ENCODE measurements at regions not wholly inside any gene's neighbourhood (a gene's known extent, or its start where the extent isn't known, plus 50 kb on each side); places are given as distances from the start of the nearest gene placed in this dataset.

GRCh38 chr6:91464718-91465117 is 877.8 kb upstream of the MAP3K7 start:
- no peak overlapping the region for H3K4me3 Mint-ChIP-seq
- no peak overlapping the region for H3K27ac Mint-ChIP-seq
- H3K27me3 Mint-ChIP-seq = no peaks in the 10 kb centered on the region
- no peaks in the 10 kb centered on the region for H3K9me3 Mint-ChIP-seq
- no peaks in the 10 kb centered on the region for H3K36me3 Mint-ChIP-seq
- no peak for ATAC-seq
- H3K4me1 Mint-ChIP-seq = no peaks in the 10 kb centered on the region

GRCh38 chr6:91464201-91464600 is 877.3 kb upstream of the MAP3K7 start:
- H3K4me3 Mint-ChIP-seq = no peak overlapping the region
- H3K27me3 Mint-ChIP-seq = no peaks in the 10 kb centered on the region
- ATAC-seq = no peak
- no peaks in the 10 kb centered on the region for H3K9me3 Mint-ChIP-seq
- H3K27ac Mint-ChIP-seq = no peak overlapping the region
- H3K36me3 Mint-ChIP-seq = no peaks in the 10 kb centered on the region
- H3K4me1 Mint-ChIP-seq = no peaks in the 10 kb centered on the region

GRCh38 chr6:91462241-91462640 is 875.4 kb upstream of the MAP3K7 start:
- no peak for ATAC-seq
- Mint-ChIP-seq H3K27me3 (no peaks in the 10 kb centered on the region), H3K27ac (no peak overlapping the region), H3K4me1 (no peaks in the 10 kb centered on the region), H3K36me3 (no peaks in the 10 kb centered on the region), H3K4me3 (no peak overlapping the region), H3K9me3 (no peaks in the 10 kb centered on the region)

GRCh38 chr6:91453224-91453878 is 866.5 kb upstream of the MAP3K7 start:
- H3K36me3 Mint-ChIP-seq = no peaks in the 10 kb centered on the region
- no peak for ATAC-seq
- H3K9me3 Mint-ChIP-seq = no peaks in the 10 kb centered on the region
- H3K27me3 Mint-ChIP-seq = no peaks in the 10 kb centered on the region
- H3K27ac Mint-ChIP-seq = no peak overlapping the region
- no peaks in the 10 kb centered on the region for H3K4me1 Mint-ChIP-seq
- no peak overlapping the region for H3K4me3 Mint-ChIP-seq

GRCh38 chr6:91449539-91449938 is 862.7 kb upstream of the MAP3K7 start:
- Mint-ChIP-seq H3K4me3 (no peak overlapping the region), H3K27me3 (no peaks in the 10 kb centered on the region), H3K4me1 (no peaks in the 10 kb centered on the region), H3K36me3 (no peaks in the 10 kb centered on the region), H3K9me3 (no peaks in the 10 kb centered on the region), H3K27ac (no peak overlapping the region)
- no peak for ATAC-seq

GRCh38 chr6:91447530-91448254 is 860.8 kb upstream of the MAP3K7 start:
- Mint-ChIP-seq H3K27me3 (no peaks in the 10 kb centered on the region), H3K4me1 (no peaks in the 10 kb centered on the region), H3K27ac (no peak overlapping the region), H3K9me3 (no peaks in the 10 kb centered on the region), H3K4me3 (no peak overlapping the region), H3K36me3 (no peaks in the 10 kb centered on the region)
- ATAC-seq = no peak

GRCh38 chr6:91447081-91447480 is 860.2 kb upstream of the MAP3K7 start:
- no peak overlapping the region for H3K4me3 Mint-ChIP-seq
- H3K27me3 Mint-ChIP-seq = no peaks in the 10 kb centered on the region
- no peaks in the 10 kb centered on the region for H3K9me3 Mint-ChIP-seq
- no peaks in the 10 kb centered on the region for H3K36me3 Mint-ChIP-seq
- H3K27ac Mint-ChIP-seq = no peak overlapping the region
- ATAC-seq = no peak
- no peaks in the 10 kb centered on the region for H3K4me1 Mint-ChIP-seq

GRCh38 chr6:91443405-91443804 is 856.5 kb upstream of the MAP3K7 start:
- no peak overlapping the region for H3K27ac Mint-ChIP-seq
- H3K27me3 Mint-ChIP-seq = no peaks in the 10 kb centered on the region
- no peak for ATAC-seq
- H3K9me3 Mint-ChIP-seq = no peaks in the 10 kb centered on the region
- no peak overlapping the region for H3K4me3 Mint-ChIP-seq
- no peaks in the 10 kb centered on the region for H3K4me1 Mint-ChIP-seq
- no peaks in the 10 kb centered on the region for H3K36me3 Mint-ChIP-seq

- H3K9me3 Mint-ChIP-seq = no peaks in the 10 kb centered on the region
- ATAC-seq = no peak
- no peaks in the 10 kb centered on the region for H3K36me3 Mint-ChIP-seq
- H3K27me3 Mint-ChIP-seq = no peaks in the 10 kb centered on the region
- no peaks in the 10 kb centered on the region for H3K4me1 Mint-ChIP-seq
- no peak overlapping the region for H3K27ac Mint-ChIP-seq
- H3K4me3 Mint-ChIP-seq = no peak overlapping the region
Measured at GRCh38 chr6:91442342-91442741, 855.5 kb upstream of the MAP3K7 start.

GRCh38 chr6:91438570-91438969 is 851.7 kb upstream of the MAP3K7 start:
- no peaks in the 10 kb centered on the region for H3K27me3 Mint-ChIP-seq
- no peaks in the 10 kb centered on the region for H3K36me3 Mint-ChIP-seq
- H3K4me1 Mint-ChIP-seq = no peaks in the 10 kb centered on the region
- H3K4me3 Mint-ChIP-seq = no peak overlapping the region
- no peaks in the 10 kb centered on the region for H3K9me3 Mint-ChIP-seq
- no peak for ATAC-seq
- H3K27ac Mint-ChIP-seq = no peak overlapping the region

GRCh38 chr6:91437315-91437729 is 850.5 kb upstream of the MAP3K7 start:
- no peak for ATAC-seq

GRCh38 chr6:91436448-91436847 is 849.6 kb upstream of the MAP3K7 start:
- Mint-ChIP-seq H3K27me3 (no peaks in the 10 kb centered on the region), H3K27ac (no peak overlapping the region), H3K4me1 (no peaks in the 10 kb centered on the region), H3K36me3 (no peaks in the 10 kb centered on the region), H3K9me3 (no peaks in the 10 kb centered on the region), H3K4me3 (no peak overlapping the region)
- no peak for ATAC-seq

More at GRCh38 chr6:91437315-91437729, 850.5 kb upstream of the MAP3K7 start:
- Mint-ChIP-seq H3K27ac (no peak overlapping the region), H3K9me3 (no peaks in the 10 kb centered on the region), H3K36me3 (no peaks in the 10 kb centered on the region), H3K4me1 (no peaks in the 10 kb centered on the region), H3K4me3 (no peak overlapping the region), H3K27me3 (no peaks in the 10 kb centered on the region)

- H3K4me1 Mint-ChIP-seq = no peaks in the 10 kb centered on the region
- no peaks in the 10 kb centered on the region for H3K9me3 Mint-ChIP-seq
- no peaks in the 10 kb centered on the region for H3K27me3 Mint-ChIP-seq
- no peak overlapping the region for H3K4me3 Mint-ChIP-seq
- no peak overlapping the region for H3K27ac Mint-ChIP-seq
- no peak for ATAC-seq
- H3K36me3 Mint-ChIP-seq = no peaks in the 10 kb centered on the region
Measured at GRCh38 chr6:91435630-91436029, 848.8 kb upstream of the MAP3K7 start.

- no peak overlapping the region for H3K27ac Mint-ChIP-seq
- no peak overlapping the region for H3K4me3 Mint-ChIP-seq
- no peak for ATAC-seq
- H3K36me3 Mint-ChIP-seq = no peaks in the 10 kb centered on the region
- no peaks in the 10 kb centered on the region for H3K27me3 Mint-ChIP-seq
- no peaks in the 10 kb centered on the region for H3K9me3 Mint-ChIP-seq
- no peaks in the 10 kb centered on the region for H3K4me1 Mint-ChIP-seq
Measured at GRCh38 chr6:91434576-91434975, 847.7 kb upstream of the MAP3K7 start.

GRCh38 chr6:91433660-91434534 is 847.0 kb upstream of the MAP3K7 start:
- Mint-ChIP-seq H3K36me3 (no peaks in the 10 kb centered on the region), H3K27ac (no peak overlapping the region), H3K27me3 (no peaks in the 10 kb centered on the region), H3K4me1 (no peaks in the 10 kb centered on the region), H3K4me3 (no peak overlapping the region), H3K9me3 (no peaks in the 10 kb centered on the region)
- no peak for ATAC-seq
